Kidney (tissue), 13 donors: ENCODE measurements at regions not wholly inside any gene's neighbourhood (a gene's known extent, or its start where the extent isn't known, plus 50 kb on each side); places are given as distances from the start of the nearest gene placed in this dataset.

ENCODE experiments used
- DNase-seq, 5 donors: peaks; one replicate each; pipeline ENCODE4 v3.0.0-alpha.2; 2013 to 2020
- FAIRE-seq: peaks from 2 replicates; lab custom pipeline; 2012; peaks lifted over from hg19 to GRCh38; lab: Jason Lieb, UNC
- H3K27ac ChIP-seq, 2 donors: one replicate each; pipeline ENCODE4 v1.7.0; 2013; ENCODE audit warnings: low read depth in 2 of 2, low read length in 2 of 2, inconsistent platforms in 1 of 2
- H3K27me3 ChIP-seq: one replicate; pipeline ENCODE4 v1.7.1; 2013; ENCODE audit warnings: low read length, inconsistent platforms; ENCODE audit not compliant: control insufficient read depth, insufficient read depth
- H3K36me3 ChIP-seq, 3 donors: one replicate each; pipeline versions ENCODE4 v1.7.0 to v1.7.1; 2013; ENCODE audit warnings: low read length in 3 of 3, control low read depth in 1 of 3, inconsistent platforms in 1 of 3; ENCODE audit not compliant: insufficient read depth in 3 of 3, control insufficient read depth in 2 of 3
- H3K4me1 ChIP-seq, 3 donors: one replicate each; pipeline versions ENCODE4 v1.7.0 to v1.7.1; 2013; ENCODE audit warnings: low read length in 3 of 3, inconsistent platforms in 1 of 3, low read depth in 1 of 3; ENCODE audit not compliant: control insufficient read depth in 2 of 3, insufficient read depth in 2 of 3
- H3K4me3 ChIP-seq, 3 donors: one replicate each; pipeline versions ENCODE4 v1.7.0 to v1.8.1; 2013; ENCODE audit warnings: low read length in 3 of 3, control low read depth in 1 of 3, inconsistent platforms in 1 of 3
- H3K9ac ChIP-seq, 3 donors: one replicate each; pipeline versions ENCODE4 v1.7.0 to v1.7.1; 2013; ENCODE audit warnings: low read length in 3 of 3, control low read depth in 1 of 3, inconsistent platforms in 1 of 3
- H3K9me3 ChIP-seq, 3 donors: one replicate each; pipeline versions ENCODE4 v1.7.0 to v1.7.1; 2013; ENCODE audit warnings: low read length in 3 of 3, control low read depth in 1 of 3, inconsistent platforms in 1 of 3; ENCODE audit not compliant: control insufficient read depth in 2 of 3, insufficient read depth in 1 of 3
- intact Hi-C: fragments of 100-400 bp; cut with DNase I; formaldehyde crosslinking; loops from one replicate; pipeline ENCODE4 v1.11.1; 2022
- TF ChIP-seq, protein P1 (sequence below): IDR thresholded peaks from 3 replicates; pipeline ENCODE4 v1.5.1; 2012; ENCODE audit warnings: mild to moderate bottlenecking, moderate library complexity, borderline replicate concordance; ENCODE audit not compliant: insufficient read depth; ENCODE audit errors: extremely low read depth
- donor health status: control.
- donor health status: control.
- donor health status: control.
- donor health status: control.
- donor health status: control.
- donor health status: DM: yes; HTN: yes; CAD: no.
- donor health status: Normal renal cell carcinoma (clear cell type).

- DNase-seq (no peak), FAIRE-seq (no peak)
- Histone ChIP-seq H3K27me3 (no peaks in the 10 kb centered on the region), H3K9ac (no peak overlapping the region), H3K9me3 (no peaks in the 10 kb centered on the region), H3K27ac (no peak overlapping the region), H3K4me3 (no peak overlapping the region), H3K36me3 (no peaks in the 10 kb centered on the region), H3K4me1 (no peaks in the 10 kb centered on the region)
- intact Hi-C loops = no loop called here
- TF ChIP-seq, protein P1, sequence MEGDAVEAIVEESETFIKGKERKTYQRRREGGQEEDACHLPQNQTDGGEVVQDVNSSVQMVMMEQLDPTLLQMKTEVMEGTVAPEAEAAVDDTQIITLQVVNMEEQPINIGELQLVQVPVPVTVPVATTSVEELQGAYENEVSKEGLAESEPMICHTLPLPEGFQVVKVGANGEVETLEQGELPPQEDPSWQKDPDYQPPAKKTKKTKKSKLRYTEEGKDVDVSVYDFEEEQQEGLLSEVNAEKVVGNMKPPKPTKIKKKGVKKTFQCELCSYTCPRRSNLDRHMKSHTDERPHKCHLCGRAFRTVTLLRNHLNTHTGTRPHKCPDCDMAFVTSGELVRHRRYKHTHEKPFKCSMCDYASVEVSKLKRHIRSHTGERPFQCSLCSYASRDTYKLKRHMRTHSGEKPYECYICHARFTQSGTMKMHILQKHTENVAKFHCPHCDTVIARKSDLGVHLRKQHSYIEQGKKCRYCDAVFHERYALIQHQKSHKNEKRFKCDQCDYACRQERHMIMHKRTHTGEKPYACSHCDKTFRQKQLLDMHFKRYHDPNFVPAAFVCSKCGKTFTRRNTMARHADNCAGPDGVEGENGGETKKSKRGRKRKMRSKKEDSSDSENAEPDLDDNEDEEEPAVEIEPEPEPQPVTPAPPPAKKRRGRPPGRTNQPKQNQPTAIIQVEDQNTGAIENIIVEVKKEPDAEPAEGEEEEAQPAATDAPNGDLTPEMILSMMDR = no peak
Observed at GRCh38 chr2:120945832-120946499, 210.3 kb downstream of the GLI2 start.

DNA sequence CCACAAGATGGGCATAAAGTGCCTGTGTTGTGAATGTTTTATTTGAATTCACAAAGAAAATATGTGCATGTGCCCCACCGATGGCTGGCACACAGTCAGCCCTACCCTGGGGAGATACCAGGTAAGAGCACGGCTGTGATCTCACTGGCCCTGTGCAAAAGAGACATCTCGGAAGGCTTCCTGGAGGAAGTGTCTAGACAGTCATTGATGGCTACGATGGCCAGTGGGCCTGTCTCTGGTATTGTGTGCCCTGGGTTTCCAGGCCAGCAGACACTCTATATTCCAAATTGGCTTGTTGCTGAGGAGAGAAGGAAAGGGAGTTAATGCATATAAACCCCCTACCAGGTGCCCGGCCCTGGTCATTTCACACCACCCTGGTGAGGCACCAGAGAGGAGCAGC lies 211.7 kb downstream of the GLI2 start:
- H3K4me1 ChIP-seq = no peaks in the 10 kb centered on the region
- no peak overlapping the region for H3K9ac ChIP-seq
- intact Hi-C loops = no loop called here
- no peak overlapping the region for H3K27ac ChIP-seq
- FAIRE-seq = no peak
- H3K4me3 ChIP-seq = no peak overlapping the region
- H3K27me3 ChIP-seq = no peaks in the 10 kb centered on the region
- TF ChIP-seq, protein P1 = no peak
- no peak for DNase-seq
- no peaks in the 10 kb centered on the region for H3K36me3 ChIP-seq
- no peaks in the 10 kb centered on the region for H3K9me3 ChIP-seq

DNA sequence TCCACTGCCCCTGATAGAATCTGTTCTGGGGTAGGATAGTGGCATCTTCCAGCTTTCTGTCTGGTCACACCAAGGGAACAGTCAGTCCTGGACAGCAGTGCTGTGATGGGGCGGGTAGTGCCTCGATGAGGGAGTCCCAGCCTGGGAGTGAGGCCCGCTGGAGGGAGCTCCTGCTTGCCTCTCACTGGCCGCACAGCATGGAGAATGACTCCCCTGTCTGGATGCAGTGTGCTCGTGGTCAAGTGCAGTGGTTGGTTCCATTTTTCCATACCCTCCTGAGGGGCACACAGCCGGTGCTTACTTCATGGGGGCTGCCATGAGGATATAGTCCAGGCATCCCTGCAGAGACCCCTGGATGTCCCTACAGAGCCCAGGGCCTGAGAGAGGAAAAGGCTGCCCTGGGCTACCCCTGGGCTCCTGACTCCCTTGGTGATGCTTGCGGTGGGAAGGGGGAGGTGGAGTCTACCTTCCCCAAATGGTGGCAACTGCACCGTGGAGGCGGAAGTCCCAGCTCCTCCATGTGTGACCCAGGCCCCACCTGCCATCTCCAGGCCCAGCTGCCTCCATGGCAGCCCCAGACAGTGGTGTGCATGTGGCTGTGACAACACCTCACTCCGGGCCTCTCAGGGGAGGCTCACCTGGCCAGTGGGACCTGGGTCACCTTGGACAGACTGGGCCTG lies 212.5 kb downstream of the GLI2 start:
- no peak for FAIRE-seq
- no peak overlapping the region for H3K4me3 ChIP-seq
- TF ChIP-seq, protein P1 = no peak
- intact Hi-C loops = no loop called here
- DNase-seq = no peak
- no peaks in the 10 kb centered on the region for H3K27me3 ChIP-seq
- H3K4me1 ChIP-seq = no peaks in the 10 kb centered on the region
- H3K36me3 ChIP-seq = no peaks in the 10 kb centered on the region
- H3K9ac ChIP-seq = no peak overlapping the region
- H3K27ac ChIP-seq = no peak overlapping the region
- no peaks in the 10 kb centered on the region for H3K9me3 ChIP-seq
